ENCODE measurements at regions not wholly inside any gene's neighbourhood (a gene's known extent, or its start where the extent isn't known, plus 50 kb on each side); places are given as distances from the start of the nearest gene placed in this dataset.
A peak's percentile ranks its signal among the peaks of the same experiment; 100 is the strongest.
"Not testable (repeated sequence)": the region's sequence is repeated elsewhere in the genome, so short reads cannot be mapped to it uniquely, and the experiment has no call there.

DNA sequence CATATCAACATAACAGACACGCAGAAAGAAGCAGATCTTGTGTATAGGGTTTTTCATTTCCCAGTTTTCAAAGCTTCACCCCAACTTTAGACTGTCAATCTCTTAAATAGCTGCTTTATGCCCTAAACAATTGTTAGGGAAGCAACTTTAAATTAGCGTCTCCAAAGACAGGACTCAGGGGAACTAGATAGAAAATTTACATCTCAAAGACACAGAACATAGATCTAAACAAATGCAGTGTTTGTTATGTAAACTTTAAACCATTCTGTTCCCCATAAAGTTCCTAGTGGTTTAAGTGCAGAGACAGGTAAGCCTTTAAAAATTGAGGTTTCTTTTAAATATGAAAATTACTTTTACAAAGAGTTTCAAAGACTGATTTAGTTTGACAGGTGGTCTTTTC lies 379.2 kb upstream of the GHITM start:
- peak; percentile 13 for DNase-seq (ENCODE audit: low spot score)

DNA sequence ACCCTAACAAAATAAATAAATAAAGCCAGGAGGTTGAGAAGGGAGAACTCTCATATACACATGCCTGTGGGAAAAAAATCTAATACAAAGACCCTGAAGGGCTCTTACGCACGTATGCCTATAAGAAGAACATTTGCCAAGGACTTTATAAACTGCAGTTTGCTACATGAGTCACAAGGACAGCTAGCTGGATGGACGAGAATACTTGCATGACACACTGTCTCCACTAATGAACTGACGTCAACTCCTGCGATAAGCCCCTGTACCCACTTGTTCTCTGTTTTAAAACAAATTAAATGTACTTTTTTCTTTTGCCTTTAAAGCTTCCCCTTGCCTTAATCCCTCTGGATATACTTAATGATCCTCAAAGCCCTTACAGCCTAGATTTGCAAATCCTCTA lies 374.6 kb upstream of the GHITM start:
- DNase-seq (ENCODE audit: low spot score): no peak

DNA sequence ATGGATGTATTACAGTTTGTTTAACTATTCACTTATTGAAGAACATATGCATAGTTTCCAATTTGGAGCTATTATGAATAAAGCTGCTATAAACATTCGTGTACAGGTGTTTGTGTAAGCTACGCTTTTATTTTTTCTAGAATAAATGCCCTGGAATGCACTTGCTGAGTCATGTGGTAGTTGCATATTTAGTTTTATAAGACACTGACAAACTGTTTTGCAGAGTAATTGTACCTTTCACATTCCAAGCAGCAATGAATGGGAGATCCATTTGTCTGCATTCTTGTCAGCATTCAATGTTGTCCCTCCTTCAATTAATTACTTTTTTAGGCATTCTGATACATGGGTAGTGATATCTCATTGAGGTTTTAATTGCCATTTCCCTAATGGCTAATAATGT lies 373.6 kb upstream of the GHITM start:
- DNase-seq (ENCODE audit: low spot score): no peak

DNA sequence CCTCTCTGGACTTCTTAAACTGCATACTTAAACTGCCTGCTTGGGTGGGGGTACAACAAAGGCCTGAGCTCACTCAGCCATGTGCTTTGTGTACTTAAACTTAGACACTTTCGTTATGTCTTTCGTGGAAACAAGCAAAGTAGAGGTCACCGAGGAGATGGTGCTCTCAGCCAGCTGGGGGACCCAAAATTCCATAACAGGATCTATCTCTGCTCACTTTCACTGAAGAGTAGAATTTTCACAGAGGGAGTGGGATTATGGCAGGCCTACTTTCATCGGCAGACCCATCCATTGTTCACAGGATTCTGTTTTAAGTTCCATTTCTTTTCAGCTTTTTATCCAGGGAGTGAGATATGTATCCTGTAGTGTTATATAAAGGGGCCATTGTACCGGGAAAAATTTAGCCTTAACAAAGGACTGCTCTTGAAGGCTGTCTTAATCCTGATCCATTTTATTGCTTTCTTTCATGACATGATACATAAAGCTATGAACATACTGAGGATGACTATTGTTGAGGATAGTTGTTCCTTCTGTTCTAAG lies 370.0 kb upstream of the GHITM start:
- no peak for DNase-seq (ENCODE audit: low spot score)

DNA sequence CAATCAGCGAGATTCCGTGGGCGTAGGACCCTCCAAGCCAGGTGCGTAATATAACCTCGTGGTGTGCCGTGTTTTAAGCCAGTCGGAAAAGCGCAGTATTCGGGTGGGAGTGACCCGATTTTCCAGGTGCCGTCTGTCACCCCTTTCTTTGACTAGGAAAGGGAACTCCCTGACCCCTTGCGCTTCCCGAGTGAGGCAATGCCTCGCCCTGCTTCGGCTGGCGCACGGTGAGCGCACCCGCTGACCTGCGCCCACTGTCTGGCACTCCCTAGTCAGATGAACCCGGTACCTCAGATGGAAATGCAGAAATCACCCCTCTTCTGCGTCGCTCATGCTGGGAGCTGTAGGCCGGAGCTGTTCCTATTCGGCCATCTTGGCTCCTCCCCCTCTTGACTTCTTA lies 352.6 kb upstream of the GHITM start:
- DNase-seq (ENCODE audit: low spot score): not testable (repeated sequence)

DNA sequence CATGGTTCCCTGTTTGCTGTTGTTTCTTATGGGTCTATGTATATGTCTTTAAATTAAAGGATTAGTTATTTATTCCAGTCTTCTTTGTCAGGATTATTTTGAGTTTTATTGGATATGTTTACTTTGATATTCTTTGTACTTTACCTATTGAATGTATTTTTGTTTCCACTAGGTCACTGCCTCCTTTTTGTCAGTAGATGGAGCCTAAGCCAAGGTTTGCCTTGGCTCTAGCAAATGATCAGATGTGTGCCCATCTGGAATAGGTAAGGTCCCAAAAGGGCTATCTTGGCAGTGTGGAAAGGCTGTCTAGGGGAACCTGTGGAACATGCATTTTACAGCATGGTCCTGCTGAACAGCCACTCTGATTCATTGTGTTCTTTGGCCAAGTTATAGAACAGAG lies 337.3 kb upstream of the GHITM start:
- DNase-seq (ENCODE audit: low spot score): no peak

DNA sequence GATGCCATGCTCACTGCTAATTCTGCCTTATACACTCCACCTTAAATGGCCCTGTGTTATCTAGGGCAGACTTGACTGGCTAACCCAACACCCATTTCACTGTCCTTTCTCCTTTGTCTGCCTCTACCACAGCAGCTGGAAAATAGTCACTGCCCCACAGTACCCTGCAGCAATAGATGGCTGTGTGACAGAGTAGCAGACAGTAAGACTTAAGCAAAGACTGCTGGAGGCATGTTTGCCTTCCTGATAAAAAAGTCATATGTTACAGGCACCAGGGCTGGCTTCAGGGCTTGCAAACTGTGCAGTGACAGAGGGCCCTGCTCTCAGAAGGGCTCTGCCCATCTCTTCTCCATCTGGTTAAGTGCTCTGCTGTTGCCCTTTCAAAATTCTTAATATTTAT lies 332.6 kb upstream of the GHITM start:
- DNase-seq (ENCODE audit: low spot score): no peak

DNA sequence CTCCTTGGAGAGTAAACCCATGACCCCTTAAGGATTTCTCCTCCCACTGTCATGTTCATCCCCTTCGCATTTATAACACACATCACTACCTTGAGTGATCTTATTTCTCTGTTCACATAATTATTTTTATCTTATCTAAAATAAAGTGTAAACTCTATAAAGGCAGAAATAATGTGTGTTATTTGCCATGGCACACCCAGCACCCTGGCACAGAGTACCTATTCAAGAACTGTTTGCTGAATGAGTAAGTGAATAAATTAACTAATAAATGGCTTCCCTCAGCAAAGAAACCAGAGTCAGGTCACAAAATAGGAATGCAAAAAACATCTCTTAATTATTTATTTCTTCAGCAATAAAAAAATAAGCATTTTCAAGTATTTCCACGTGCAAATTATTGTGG lies 330.3 kb upstream of the GHITM start:
- no peak for DNase-seq (ENCODE audit: low spot score)

DNA sequence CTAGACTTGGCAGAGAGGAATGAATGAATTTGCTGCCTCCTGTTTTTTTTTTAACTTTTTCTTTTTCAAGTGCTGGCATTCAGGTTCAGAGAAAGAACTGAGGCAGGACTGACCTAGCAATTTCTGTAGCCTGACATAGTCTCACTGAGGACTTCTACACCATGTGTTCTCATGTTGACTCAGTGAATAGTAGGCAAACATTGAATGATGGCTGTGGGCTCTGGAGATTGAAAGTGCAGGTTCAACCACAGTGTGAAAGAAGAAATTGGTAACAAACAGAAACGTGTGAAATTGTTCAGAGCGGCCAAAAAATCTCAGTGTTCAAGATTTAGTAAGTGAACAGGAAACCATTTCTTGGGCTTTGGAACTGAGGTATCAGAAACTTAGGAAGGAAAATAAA lies 322.4 kb upstream of the GHITM start:
- no peak for DNase-seq (ENCODE audit: low spot score)

DNA sequence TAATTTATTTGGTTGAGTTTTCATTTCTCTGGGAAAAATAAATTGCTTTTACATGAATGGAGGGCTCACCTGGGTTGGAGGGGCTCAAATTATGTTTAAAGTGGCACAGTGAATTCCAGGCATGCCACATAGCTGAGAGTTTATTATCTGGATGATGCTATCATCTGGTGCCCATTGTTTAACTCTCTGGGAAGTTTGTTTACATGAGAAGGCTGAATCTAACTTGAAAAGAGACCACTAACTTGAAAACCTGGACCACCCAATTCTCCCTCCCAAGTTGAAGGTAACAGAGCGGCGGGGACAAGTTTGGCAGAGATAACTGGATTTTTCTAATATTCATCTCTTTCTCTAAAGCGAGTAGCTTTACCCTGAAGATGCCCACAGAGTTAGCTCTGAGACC lies 321.5 kb upstream of the GHITM start:
- peak; percentile 32 for DNase-seq (ENCODE audit: low spot score)

DNA sequence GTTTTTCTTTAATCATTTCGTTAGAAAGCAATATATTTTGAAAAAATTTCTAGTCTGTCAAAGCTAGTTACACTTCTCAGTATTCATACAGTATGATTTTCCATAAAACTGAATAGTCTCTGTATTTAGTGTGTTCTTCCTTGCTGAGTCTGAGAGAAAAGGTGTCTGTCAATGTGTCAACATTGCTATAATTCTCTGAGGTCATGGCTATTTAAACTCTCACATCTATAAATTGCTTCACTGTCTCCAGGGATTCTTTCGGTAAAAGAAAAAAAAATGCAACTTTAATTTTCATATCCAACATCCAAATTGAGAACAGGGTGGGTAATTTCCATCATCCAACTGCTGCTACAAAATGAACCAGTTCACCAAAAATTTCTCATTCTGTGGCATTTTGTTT lies 319.7 kb upstream of the GHITM start:
- no peak for DNase-seq (ENCODE audit: low spot score)

DNA sequence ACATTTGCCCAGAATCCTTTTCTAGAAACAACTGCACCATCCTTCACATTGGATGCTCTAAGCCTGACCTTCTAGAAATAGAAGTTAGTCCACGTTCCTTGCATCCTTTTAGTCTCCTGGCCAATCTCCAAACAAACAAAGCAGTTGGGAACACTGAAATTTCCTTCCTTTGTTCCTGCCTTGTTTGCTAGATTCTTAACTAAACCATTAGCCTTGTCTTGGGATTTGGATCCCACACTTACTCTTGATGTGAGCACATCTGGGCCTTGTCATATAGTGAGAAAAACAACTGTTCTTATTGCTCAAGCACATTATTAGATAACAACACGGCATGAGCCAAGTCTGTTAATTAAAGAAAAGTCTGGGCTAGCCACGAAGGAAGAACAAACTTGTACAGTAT lies 319.3 kb upstream of the GHITM start:
- no peak for DNase-seq (ENCODE audit: low spot score)

DNA sequence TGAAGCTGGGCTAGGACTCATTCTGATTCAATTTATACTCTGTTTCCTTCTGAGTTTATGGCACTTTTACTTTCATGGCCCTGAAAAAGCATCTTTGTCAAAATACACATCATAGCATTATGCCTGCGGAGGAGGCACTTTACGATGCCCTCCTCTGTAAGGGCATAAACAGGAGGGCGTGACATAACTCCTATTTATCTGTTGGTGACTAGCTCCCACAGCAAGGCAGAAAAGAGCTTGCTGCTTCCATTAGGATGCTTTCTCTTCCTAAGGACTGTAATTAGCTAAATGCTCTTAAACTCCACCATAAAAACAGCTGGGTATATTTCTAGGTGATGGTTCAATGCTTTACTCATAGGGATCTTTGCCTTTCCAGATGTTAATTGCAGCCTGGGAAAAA lies 315.2 kb upstream of the GHITM start:
- DNase-seq (ENCODE audit: low spot score): no peak

DNA sequence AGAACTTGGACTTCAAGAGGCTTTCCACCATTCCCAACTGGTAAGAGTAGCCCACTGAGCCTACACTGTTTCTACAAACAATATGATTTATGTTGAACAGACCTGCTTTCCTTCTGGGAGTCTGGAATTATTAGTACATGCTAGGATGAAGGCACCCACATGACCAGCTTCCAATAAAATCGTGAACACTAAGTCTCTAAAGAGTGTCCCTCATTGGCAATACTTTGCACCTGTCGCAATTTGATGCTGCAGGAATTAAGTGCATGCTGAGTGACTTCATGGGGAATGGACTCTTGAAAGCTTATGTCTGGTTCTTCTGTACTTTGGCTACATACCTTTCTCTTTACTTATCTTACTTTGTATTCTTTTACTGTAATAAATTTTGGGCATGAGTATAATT lies 305.2 kb upstream of the GHITM start:
- DNase-seq (ENCODE audit: low spot score): no peak

DNA sequence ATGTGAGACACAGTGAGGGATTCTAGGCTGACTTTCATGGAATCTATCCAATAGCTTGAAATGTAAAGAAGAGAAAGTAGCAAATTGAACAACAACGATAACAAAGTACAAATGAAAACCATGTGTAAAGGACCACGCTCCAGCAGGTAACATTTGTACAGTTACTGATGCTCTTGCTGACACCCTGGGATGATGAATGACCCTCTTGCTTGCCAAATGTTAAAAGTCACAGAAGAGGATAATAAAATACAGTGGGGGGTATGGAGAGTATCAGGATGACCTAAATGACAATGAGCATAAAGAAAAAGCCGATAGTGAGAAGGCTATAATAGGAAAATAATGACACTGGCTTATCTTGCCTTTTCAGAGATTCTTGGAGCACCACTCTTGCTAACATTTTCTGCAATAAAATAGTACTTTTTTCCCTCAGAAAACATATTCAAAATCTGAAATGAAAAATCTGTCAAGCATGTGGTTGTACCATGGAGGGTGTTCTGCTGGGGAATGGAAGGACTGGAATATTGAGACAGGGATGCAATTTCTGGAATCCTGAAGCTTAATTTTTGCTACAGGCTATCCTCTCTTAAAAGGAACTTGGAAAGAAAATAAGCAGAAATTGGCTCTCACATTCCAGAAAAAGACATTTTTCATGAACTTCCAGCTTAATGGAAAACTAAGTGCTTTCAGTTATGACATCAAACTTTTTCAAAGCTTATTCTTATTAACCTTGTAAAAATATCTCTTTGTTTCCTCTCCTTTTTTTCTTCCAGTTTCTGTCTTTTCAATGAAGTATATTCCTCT lies 303.2 kb upstream of the GHITM start:
- DNase-seq (ENCODE audit: low spot score): no peak

DNA sequence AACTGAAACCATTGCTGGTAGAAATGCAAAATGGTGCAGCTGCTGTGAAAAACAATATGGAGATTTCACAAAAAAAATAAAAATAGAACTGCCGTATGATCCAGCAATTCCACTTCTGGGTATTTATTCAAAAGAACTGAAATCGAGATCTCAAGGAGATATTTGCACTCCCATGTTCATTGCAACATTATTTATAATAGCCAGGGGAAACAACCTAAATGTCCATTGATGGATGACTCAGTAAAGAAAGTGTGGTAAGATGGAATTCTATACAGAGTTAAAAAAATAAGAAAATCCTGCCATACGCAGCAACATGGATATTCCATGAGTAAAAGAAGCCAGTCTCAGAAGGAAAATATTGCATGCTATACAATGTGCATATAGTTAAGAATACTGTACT lies 290.6 kb upstream of the GHITM start:
- DNase-seq (ENCODE audit: low spot score): no peak

DNA sequence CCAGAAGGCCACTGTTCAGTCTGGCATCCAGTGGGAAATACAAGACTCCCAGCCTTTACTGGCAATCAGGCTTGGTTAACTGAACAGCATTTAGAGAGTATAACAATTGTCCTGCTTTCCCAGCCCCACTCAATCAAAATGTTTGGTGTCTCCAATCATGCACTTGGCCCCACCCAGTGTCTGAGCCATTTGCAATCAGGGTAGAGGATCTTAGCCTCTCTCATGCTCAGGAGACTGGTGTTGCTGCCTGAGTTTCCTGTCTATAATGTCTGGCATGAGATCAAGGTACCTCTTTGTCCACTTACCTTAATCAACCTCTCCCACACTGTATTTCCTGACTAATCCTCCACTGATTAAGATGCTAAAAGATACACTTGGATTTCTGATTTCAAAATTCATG lies 290.2 kb upstream of the GHITM start:
- DNase-seq (ENCODE audit: low spot score): no peak

DNA sequence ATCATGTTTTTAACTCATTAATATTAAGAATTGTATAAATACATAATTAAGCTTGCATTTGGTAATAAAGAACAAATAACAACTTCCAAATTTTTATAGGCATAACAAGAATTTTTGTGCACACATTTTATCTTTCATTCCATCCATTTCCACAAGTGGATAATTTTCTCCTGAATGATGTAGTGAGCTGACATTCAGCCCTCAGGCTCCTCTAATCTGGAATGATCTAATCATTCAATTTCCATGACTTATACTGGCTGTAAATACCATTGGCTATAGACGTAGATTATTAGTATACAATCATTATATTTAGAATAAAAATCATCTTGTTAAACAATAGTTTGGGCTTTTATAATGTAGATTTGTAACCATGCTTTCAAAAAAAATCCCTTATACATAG lies 287.2 kb upstream of the GHITM start:
- DNase-seq (ENCODE audit: low spot score): no peak

DNA sequence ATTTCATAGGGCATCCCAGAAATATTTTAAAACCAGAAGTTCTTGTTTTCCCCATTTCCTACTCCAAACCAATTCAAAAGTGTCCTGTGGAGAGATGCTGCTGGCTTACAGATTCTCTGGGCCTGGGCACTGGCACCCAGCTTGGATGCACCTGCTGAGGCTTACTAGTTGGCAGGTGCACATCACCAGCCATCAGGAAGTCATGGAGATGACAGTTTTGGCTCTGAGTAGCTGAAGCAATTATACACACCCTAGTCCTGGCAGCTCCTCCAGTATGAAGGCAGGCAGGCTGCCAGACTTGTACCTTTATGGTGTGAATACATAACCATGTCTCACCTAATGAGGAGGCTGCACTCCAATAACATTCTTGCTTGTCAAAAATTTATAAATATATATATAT lies 276.6 kb upstream of the GHITM start:
- no peak for DNase-seq (ENCODE audit: low spot score)

DNA sequence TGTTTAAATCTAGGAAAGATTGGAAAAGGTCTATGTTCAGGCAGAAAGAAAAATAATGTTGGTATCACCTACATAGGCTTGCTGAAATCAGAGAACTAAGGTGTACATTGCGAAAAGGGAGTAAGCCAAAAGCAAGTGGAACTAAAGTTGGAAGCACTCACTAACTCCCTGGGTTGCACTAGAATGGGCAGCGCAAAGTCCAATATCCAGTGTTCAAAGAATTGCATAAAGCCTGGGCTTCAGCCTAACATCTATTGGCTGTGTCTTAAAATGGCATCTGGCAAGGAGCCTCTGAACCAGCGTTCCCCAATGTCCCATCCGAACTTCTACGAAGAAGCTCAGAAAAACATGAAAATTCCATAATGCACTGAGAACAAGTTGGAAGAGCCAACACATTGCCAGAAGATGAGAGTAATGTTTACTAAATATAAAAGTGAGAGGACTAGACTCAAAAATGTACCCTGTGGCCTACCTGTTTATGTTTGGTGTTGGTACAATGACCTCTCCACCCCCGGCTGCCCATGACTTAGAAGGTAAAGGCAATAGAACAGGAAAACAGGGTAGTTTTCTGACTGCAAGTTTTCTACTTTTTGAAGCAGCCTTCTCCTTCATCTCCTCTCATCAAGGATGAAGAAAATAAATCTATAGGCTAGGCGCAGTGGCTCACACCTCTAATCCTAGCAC lies 275.9 kb upstream of the GHITM start:
- DNase-seq (ENCODE audit: low spot score): no peak

DNA sequence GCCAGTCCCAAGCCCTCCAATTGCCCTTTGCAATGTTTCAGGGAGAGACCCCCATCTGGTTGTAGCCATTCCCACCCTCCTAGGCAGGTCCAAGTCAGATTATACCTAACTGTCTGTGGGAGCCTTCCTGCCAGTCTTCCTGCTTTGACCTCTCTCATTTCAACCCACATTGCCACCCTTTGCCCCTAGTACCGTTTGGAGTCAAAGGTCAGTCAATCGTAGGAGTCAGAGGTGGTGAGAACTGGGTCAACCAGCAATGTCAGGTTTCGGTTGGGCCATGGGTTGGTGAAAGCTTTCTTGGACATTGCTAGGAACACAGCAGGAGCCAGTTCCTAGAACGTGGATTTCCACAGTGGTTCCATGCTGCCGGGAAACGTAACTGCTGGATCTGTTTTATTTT lies 269.4 kb upstream of the GHITM start:
- no peak for DNase-seq (ENCODE audit: low spot score)

DNA sequence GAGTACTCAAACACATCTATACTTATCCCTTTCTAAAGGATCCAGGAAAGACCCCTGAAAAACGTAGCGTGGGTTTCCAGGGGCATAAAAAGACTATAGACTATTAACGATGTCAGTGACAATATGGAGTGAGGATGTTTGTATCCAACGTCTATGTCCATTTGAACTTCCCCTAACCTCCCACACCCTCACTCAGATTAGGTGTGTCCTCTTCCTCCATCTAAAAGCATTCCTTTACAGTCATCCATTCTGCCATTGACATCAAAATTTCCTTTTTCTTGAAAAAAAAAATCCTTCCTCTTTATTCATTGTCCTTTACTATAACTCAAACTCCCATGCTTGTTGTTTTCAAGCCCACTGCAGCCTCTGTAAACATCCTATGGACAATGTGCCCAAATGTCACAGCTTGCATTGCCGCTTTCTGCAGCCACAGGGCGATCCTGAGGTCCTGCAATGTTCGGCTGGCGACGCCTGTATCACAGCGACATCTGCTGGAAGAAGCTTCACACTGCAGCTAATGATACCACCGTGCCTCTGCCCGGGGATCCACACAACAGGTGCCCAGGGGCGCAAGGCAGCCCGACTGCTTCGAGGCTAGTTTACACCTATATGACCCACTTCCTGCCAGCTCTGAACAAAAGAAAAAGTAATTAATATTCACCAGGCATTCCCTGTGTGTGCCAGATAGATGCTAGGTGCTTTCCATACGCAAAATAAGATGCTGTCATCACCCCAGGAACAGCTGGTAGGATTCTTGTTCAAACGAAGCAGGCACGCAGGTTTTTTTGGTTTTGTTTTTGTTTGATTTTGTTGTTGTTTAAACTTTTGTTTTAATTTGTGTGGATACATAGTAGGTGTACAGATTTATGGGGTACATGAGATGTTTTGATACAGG lies 267.9 kb upstream of the GHITM start:
- peak; percentile 84 for DNase-seq (ENCODE audit: low spot score)

All from iPS-NIHi11 (cell line).